ENCODE measurements at regions not wholly inside any gene's neighbourhood (a gene's known extent, or its start where the extent isn't known, plus 50 kb on each side); places are given as distances from the start of the nearest gene placed in this dataset.

DNA sequence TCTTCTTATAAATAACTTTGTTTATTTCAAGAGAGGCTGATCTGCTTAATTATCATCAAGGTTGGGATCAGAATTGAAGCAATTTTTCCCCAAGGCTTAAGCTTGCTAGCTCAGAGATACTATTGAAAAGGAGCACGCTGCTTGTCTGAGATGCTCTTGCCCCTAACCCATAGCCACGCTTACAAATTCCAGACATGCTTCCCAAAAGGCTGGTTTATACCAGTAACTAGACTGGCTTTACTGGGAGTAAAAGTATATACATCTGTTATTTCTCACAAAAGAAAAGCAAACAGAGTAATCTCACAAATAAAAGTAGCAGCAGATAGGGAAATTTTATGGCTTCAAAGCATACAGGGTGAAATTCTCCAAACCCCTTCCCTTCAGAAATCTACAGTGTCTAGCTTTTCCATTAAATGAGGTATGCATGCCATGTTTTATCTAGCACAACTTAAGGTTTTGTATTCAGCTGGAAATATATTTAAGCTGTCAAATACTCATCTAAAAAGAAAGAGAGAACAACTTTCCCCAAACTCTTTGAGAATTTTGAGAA is 163.2 kb upstream of the TRPC7 start:
- no peak for TF ChIP-seq POLR2A (IDR thresholded peaks at IDR 0.05)
- TF ChIP-seq CTCF (IDR thresholded peaks at IDR 0.05), result no peak
